HFF-Myc (cell line): ENCODE measurements at regions not wholly inside any gene's neighbourhood (a gene's known extent, or its start where the extent isn't known, plus 50 kb on each side); places are given as distances from the start of the nearest gene placed in this dataset.
"Not testable (repeated sequence)": the region's sequence is repeated elsewhere in the genome, so short reads cannot be mapped to it uniquely, and the experiment has no call there.

Experiments used
- DNase-seq: peaks from one replicate; pipeline ENCODE4 v3.0.0-alpha.2; 2011; ENCODE audit warnings: low read depth; ENCODE audit errors: extremely low read depth
- H3K4me3 ChIP-seq: replicated peaks from 2 replicates; pipeline ENCODE4 v1.5.1; 2011; ENCODE audit warnings: low read depth, mild to moderate bottlenecking, control low read depth, low read length
- TF ChIP-seq, protein P1 (sequence below): IDR thresholded peaks from 2 replicates; pipeline ENCODE4 v1.5.1; 2012; ENCODE audit warnings: mild to moderate bottlenecking, low read depth, low read length, control low read depth; ENCODE audit errors: missing control alignments

DNA sequence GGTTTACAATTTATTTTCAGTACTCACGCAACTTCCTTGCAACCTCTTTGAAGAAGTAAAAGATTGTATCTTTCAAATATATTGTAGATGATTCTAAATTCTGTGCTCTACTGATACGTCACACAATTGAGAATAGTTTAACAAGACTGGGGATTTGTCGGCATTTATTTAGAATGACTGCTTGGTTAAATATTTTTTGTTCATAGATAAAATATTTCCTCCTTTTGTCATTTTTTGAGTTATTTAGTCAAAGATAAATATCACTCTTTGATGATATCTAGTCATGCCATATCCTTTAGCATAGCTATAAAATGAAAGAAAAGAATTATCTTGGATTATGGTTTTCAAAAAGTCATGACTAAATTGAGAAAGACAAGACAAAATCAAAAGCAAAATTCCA, 2747.8 kb downstream of the PCDH9 start:
- TF ChIP-seq, protein P1, sequence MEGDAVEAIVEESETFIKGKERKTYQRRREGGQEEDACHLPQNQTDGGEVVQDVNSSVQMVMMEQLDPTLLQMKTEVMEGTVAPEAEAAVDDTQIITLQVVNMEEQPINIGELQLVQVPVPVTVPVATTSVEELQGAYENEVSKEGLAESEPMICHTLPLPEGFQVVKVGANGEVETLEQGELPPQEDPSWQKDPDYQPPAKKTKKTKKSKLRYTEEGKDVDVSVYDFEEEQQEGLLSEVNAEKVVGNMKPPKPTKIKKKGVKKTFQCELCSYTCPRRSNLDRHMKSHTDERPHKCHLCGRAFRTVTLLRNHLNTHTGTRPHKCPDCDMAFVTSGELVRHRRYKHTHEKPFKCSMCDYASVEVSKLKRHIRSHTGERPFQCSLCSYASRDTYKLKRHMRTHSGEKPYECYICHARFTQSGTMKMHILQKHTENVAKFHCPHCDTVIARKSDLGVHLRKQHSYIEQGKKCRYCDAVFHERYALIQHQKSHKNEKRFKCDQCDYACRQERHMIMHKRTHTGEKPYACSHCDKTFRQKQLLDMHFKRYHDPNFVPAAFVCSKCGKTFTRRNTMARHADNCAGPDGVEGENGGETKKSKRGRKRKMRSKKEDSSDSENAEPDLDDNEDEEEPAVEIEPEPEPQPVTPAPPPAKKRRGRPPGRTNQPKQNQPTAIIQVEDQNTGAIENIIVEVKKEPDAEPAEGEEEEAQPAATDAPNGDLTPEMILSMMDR, result no peak

DNA sequence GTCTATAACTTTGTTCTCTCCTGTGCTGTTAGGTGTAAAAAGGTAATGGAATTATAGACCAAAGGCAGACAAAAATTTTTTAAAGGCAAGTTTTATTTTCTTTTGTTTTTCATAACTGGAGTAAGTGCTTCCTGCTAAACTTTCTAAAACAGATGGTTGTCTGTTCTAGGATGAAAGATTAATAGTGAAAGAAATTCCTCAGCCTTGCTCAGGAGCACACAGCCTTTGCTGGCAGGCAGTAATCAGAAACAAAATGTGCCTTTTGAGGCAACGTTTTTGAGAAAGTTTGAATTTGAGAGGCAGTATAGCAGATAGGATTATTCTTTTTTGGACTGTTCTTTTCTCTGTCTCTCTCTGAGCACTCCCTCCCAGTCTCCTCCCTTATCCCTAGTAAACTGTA, 2749.5 kb downstream of the PCDH9 start:
- DNase-seq, result no peak
- TF ChIP-seq, protein P1, result no peak
- H3K4me3 ChIP-seq, result no peak overlapping the region

More for the DNA sequence above, 2747.8 kb downstream of the PCDH9 start:
- no peak overlapping the region for H3K4me3 ChIP-seq
- no peak for DNase-seq

DNA sequence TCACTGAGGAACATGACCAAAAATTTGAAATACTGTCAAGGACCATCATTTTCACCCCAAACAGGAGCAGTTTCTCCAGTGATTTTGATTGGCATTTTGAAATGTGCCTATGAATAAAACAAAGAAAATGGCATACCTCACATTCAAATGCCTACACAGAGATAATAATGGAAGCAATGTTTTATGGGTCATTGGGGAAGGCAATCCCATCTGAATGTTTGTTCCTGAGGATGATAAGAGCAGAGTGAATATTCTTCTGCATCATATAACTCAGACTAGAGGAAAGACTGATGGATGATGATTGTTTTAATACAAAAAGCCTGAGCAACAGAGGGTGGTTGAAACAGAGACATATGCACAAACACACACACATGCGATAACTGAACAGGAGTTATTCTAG, 2749.9 kb downstream of the PCDH9 start:
- TF ChIP-seq, protein P1, result no peak
- no peak for DNase-seq
- no peak overlapping the region for H3K4me3 ChIP-seq

DNA sequence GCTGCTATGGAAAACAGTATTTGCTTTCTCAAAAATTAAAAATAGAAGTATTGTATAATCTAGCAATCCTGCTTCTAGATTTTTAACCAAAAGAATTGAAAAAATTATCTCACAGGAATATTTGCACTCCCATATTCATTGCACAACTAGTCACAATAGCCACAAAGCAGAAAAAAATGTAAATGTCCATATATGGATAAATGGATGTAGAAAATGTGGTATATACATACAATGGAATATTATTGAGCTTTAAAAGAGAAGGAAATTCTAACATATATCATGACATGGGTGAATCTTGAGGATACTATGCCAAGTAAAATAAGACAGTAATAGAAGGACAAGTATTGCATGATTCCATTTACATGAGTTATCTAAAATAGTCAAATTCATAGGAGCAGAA, 2753.0 kb downstream of the PCDH9 start:
- no peak for DNase-seq
- no peak overlapping the region for H3K4me3 ChIP-seq
- TF ChIP-seq, protein P1, result no peak

DNA sequence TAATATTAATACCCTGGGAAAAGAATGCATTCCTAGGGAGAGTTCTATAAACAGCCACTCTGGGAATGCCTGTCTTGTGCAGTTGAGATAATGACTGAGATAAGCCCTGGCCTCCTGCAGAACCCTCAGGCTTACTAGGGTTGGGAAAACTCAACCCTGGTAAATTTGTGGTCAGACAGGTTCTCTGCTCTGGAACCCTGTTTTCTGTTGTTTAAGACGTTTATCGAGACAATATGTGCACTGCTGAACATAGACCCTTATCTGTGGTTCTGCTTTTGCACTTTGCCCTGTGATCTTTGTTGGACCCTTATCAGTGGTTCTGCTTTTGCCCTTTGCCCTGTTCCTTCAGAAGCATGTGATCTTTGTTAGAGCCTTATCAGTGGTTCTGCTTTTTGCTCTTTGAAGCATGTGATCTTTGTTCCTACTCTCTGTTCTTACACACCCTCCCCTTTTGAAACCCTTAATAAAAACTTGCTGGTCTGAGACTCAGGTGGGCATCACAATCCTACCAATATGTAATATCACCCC, 2754.0 kb downstream of the PCDH9 start:
- not testable (repeated sequence) for H3K4me3 ChIP-seq, DNase-seq

DNA sequence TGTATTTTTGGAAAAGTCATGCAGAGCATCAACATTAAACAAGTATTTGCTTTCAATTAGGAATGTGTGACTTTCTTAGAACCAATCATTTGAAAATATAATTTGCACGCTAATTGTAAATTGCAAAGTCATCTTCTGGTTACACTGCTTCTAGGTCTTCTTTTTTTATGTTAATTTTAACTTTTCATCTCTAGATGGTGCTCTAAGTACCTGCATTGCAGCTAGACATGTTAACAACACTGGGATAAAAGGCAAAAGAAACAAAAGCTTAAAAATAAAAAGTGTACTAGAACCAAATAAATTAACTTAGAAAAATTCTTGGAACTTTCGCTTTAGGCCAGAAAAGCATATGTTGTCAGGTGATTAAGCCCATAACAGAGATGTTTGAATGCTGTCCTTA, 2758.2 kb downstream of the PCDH9 start:
- peak; percentile 7 for DNase-seq
- TF ChIP-seq, protein P1, result no peak

DNA sequence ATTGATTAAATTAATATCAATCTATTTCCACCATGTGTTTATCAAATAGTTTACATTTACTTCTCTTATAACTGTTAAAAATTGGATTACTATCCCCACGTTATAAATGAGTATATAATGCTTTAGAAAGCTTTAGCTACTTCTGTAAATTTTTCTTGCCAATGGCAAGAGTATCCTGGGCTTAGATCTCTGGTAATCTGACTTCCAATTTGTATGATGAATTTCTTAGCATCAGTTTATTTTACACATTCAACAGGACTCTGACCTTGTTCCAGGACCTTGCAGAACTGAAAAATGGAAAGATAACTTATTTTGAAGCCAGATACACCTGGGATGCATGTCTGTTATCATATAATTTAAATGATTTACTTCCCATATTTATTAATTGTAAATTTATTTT, 2759.4 kb downstream of the PCDH9 start:
- TF ChIP-seq, protein P1, result no peak
- DNase-seq, result no peak
- H3K4me3 ChIP-seq, result no peak overlapping the region

More for the DNA sequence above, 2758.2 kb downstream of the PCDH9 start:
- no peak overlapping the region for H3K4me3 ChIP-seq
